ENCODE measurements at regions not wholly inside any gene's neighbourhood (a gene's known extent, or its start where the extent isn't known, plus 50 kb on each side); places are given as distances from the start of the nearest gene placed in this dataset.
"Not testable (repeated sequence)": the region's sequence is repeated elsewhere in the genome, so short reads cannot be mapped to it uniquely, and the experiment has no call there.

- DNase-seq (ENCODE audit: low spot score); H3K4me3 Mint-ChIP-seq; H3K27me3 Mint-ChIP-seq (ENCODE audit: insufficient read depth); H3K36me3 Mint-ChIP-seq (ENCODE audit: low read depth); H3K9me3 Mint-ChIP-seq; intact Hi-C loops (cut with micrococcal nuclease); H3K27ac Mint-ChIP-seq: not testable (repeated sequence)
- H3K4me1 Mint-ChIP-seq (ENCODE audit: low read depth) = peaks cover 12% of the 10 kb centered on the region
These were observed 71.5 kb upstream of the LSM6 start for GRCh38 chr4:146104052-146104451.

GRCh38 chr4:146099585-146099984, 75.9 kb upstream of the LSM6 start:
- H3K4me1 Mint-ChIP-seq (ENCODE audit: low read depth) = peaks cover 4% of the 10 kb centered on the region
- H3K4me3 Mint-ChIP-seq = no peak overlapping the region
- H3K27me3 Mint-ChIP-seq (ENCODE audit: insufficient read depth) = peaks cover 6% of the 10 kb centered on the region
- no peaks in the 10 kb centered on the region for H3K9me3 Mint-ChIP-seq
- DNase-seq (ENCODE audit: low spot score) = no peak
- H3K36me3 Mint-ChIP-seq (ENCODE audit: low read depth) = no peaks in the 10 kb centered on the region
- intact Hi-C loops (cut with micrococcal nuclease) = loop anchor here (5.0 kb wide), 2 partner anchors 33 to 243 kb away; no protein-coding TSS in a partner anchor
- H3K27ac Mint-ChIP-seq = no peak overlapping the region

GRCh38 chr4:146098978-146099377, 76.5 kb upstream of the LSM6 start:
- no peak overlapping the region for H3K27ac Mint-ChIP-seq
- H3K4me1 Mint-ChIP-seq (ENCODE audit: low read depth) = peaks cover 4% of the 10 kb centered on the region
- H3K36me3 Mint-ChIP-seq (ENCODE audit: low read depth) = no peaks in the 10 kb centered on the region
- H3K27me3 Mint-ChIP-seq (ENCODE audit: insufficient read depth) = peaks cover 6% of the 10 kb centered on the region
- no peak overlapping the region for H3K4me3 Mint-ChIP-seq
- H3K9me3 Mint-ChIP-seq = no peaks in the 10 kb centered on the region
- no peak for DNase-seq (ENCODE audit: low spot score)
- intact Hi-C loops (cut with micrococcal nuclease) = loop anchor here (5.0 kb wide), 2 partner anchors 33 to 243 kb away; no protein-coding TSS in a partner anchor

GRCh38 chr4:146098397-146098796, 77.1 kb upstream of the LSM6 start:
- H3K4me3 Mint-ChIP-seq = no peak overlapping the region
- H3K4me1 Mint-ChIP-seq (ENCODE audit: low read depth) = peaks cover 4% of the 10 kb centered on the region
- H3K36me3 Mint-ChIP-seq (ENCODE audit: low read depth) = no peaks in the 10 kb centered on the region
- H3K27ac Mint-ChIP-seq = no peak overlapping the region
- DNase-seq (ENCODE audit: low spot score) = no peak
- H3K9me3 Mint-ChIP-seq = no peaks in the 10 kb centered on the region
- intact Hi-C loops (cut with micrococcal nuclease) = loop anchor here (5.0 kb wide), 2 partner anchors 34 to 244 kb away; no protein-coding TSS in a partner anchor
- peaks cover 6% of the 10 kb centered on the region for H3K27me3 Mint-ChIP-seq (ENCODE audit: insufficient read depth)

- no peak for DNase-seq (ENCODE audit: low spot score)
- H3K4me3 Mint-ChIP-seq = no peak overlapping the region
- no peaks in the 10 kb centered on the region for H3K9me3 Mint-ChIP-seq
- H3K27ac Mint-ChIP-seq = no peak overlapping the region
- intact Hi-C loops (cut with micrococcal nuclease) = loop anchor here (5.0 kb wide), 2 partner anchors 36 to 246 kb away; no protein-coding TSS in a partner anchor
- peaks cover 15% of the 10 kb centered on the region for H3K27me3 Mint-ChIP-seq (ENCODE audit: insufficient read depth)
- H3K4me1 Mint-ChIP-seq (ENCODE audit: low read depth) = peaks cover 4% of the 10 kb centered on the region
- no peaks in the 10 kb centered on the region for H3K36me3 Mint-ChIP-seq (ENCODE audit: low read depth)
These were observed 79.1 kb upstream of the LSM6 start for GRCh38 chr4:146096371-146096770.

GRCh38 chr4:146095860-146096259, 79.7 kb upstream of the LSM6 start:
- no peak overlapping the region for H3K4me3 Mint-ChIP-seq
- no peaks in the 10 kb centered on the region for H3K9me3 Mint-ChIP-seq
- no peaks in the 10 kb centered on the region for H3K36me3 Mint-ChIP-seq (ENCODE audit: low read depth)
- DNase-seq (ENCODE audit: low spot score) = no peak
- H3K4me1 Mint-ChIP-seq (ENCODE audit: low read depth) = peaks cover 4% of the 10 kb centered on the region
- intact Hi-C loops (cut with micrococcal nuclease) = loop anchor here (1.0 to 5.0 kb wide), 5 partner anchors 36 to 820 kb away; partner anchors contain the start of gene LSM6
- no peak overlapping the region for H3K27ac Mint-ChIP-seq
- H3K27me3 Mint-ChIP-seq (ENCODE audit: insufficient read depth) = peaks cover 10% of the 10 kb centered on the region

GRCh38 chr4:146095091-146095690, 80.3 kb upstream of the LSM6 start:
- no peak overlapping the region for H3K4me3 Mint-ChIP-seq
- H3K9me3 Mint-ChIP-seq = no peaks in the 10 kb centered on the region
- H3K36me3 Mint-ChIP-seq (ENCODE audit: low read depth) = no peaks in the 10 kb centered on the region
- H3K27me3 Mint-ChIP-seq (ENCODE audit: insufficient read depth) = peaks cover 15% of the 10 kb centered on the region
- intact Hi-C loops (cut with micrococcal nuclease) = loop anchor here (1.0 to 5.0 kb wide), 5 partner anchors 37 to 821 kb away; partner anchors contain the start of gene LSM6
- peaks cover 4% of the 10 kb centered on the region for H3K4me1 Mint-ChIP-seq (ENCODE audit: low read depth)
- DNase-seq (ENCODE audit: low spot score) = no peak
- H3K27ac Mint-ChIP-seq = no peak overlapping the region

- Mint-ChIP-seq H3K27me3 (ENCODE audit: insufficient read depth) (peaks cover 29% of the 10 kb centered on the region), H3K36me3 (ENCODE audit: low read depth) (no peaks in the 10 kb centered on the region), H3K27ac (no peak overlapping the region), H3K4me1 (ENCODE audit: low read depth) (no peaks in the 10 kb centered on the region), H3K9me3 (no peaks in the 10 kb centered on the region), H3K4me3 (no peak overlapping the region)
- intact Hi-C loops (cut with micrococcal nuclease) = no loop called here
- DNase-seq (ENCODE audit: low spot score) = no peak
These were observed 86.8 kb upstream of the LSM6 start for GRCh38 chr4:146088690-146089089.

GRCh38 chr4:146087856-146088255, 87.7 kb upstream of the LSM6 start:
- DNase-seq (ENCODE audit: low spot score) = no peak
- Mint-ChIP-seq H3K4me1 (ENCODE audit: low read depth) (no peaks in the 10 kb centered on the region), H3K27me3 (ENCODE audit: insufficient read depth) (peaks cover 29% of the 10 kb centered on the region), H3K4me3 (no peak overlapping the region), H3K36me3 (ENCODE audit: low read depth) (no peaks in the 10 kb centered on the region), H3K9me3 (no peaks in the 10 kb centered on the region), H3K27ac (no peak overlapping the region)
- intact Hi-C loops (cut with micrococcal nuclease) = no loop called here

GRCh38 chr4:146076081-146076480, 99.4 kb upstream of the LSM6 start:
- no peak for DNase-seq (ENCODE audit: low spot score)
- H3K4me1 Mint-ChIP-seq (ENCODE audit: low read depth) = no peaks in the 10 kb centered on the region
- no peaks in the 10 kb centered on the region for H3K36me3 Mint-ChIP-seq (ENCODE audit: low read depth)
- no peak overlapping the region for H3K4me3 Mint-ChIP-seq
- H3K9me3 Mint-ChIP-seq = no peaks in the 10 kb centered on the region
- intact Hi-C loops (cut with micrococcal nuclease) = no loop called here
- peaks cover 7% of the 10 kb centered on the region for H3K27me3 Mint-ChIP-seq (ENCODE audit: insufficient read depth)
- no peak overlapping the region for H3K27ac Mint-ChIP-seq

GRCh38 chr4:146073517-146073916, 102.0 kb upstream of the LSM6 start:
- no peaks in the 10 kb centered on the region for H3K4me1 Mint-ChIP-seq (ENCODE audit: low read depth)
- H3K36me3 Mint-ChIP-seq (ENCODE audit: low read depth) = no peaks in the 10 kb centered on the region
- intact Hi-C loops (cut with micrococcal nuclease) = no loop called here
- DNase-seq (ENCODE audit: low spot score) = no peak
- H3K4me3 Mint-ChIP-seq = no peak overlapping the region
- peaks cover 7% of the 10 kb centered on the region for H3K27me3 Mint-ChIP-seq (ENCODE audit: insufficient read depth)
- H3K9me3 Mint-ChIP-seq = no peaks in the 10 kb centered on the region
- H3K27ac Mint-ChIP-seq = no peak overlapping the region

- Mint-ChIP-seq H3K4me1 (ENCODE audit: low read depth) (no peaks in the 10 kb centered on the region), H3K36me3 (ENCODE audit: low read depth) (no peaks in the 10 kb centered on the region), H3K27me3 (ENCODE audit: insufficient read depth) (peaks cover 4% of the 10 kb centered on the region), H3K27ac (no peak overlapping the region), H3K9me3 (no peaks in the 10 kb centered on the region), H3K4me3 (no peak overlapping the region)
- intact Hi-C loops (cut with micrococcal nuclease) = no loop called here
- no peak for DNase-seq (ENCODE audit: low spot score)
These were observed 103.1 kb upstream of the LSM6 start for GRCh38 chr4:146072376-146072775.

- Mint-ChIP-seq H3K27me3 (ENCODE audit: insufficient read depth) (peaks cover 2% of the 10 kb centered on the region), H3K27ac (no peak overlapping the region), H3K9me3 (no peaks in the 10 kb centered on the region), H3K36me3 (ENCODE audit: low read depth) (no peaks in the 10 kb centered on the region), H3K4me3 (no peak overlapping the region), H3K4me1 (ENCODE audit: low read depth) (no peaks in the 10 kb centered on the region)
- DNase-seq (ENCODE audit: low spot score) = no peak
- intact Hi-C loops (cut with micrococcal nuclease) = no loop called here
These were observed 104.1 kb upstream of the LSM6 start for GRCh38 chr4:146071390-146071789.

- intact Hi-C loops (cut with micrococcal nuclease) = no loop called here
- Mint-ChIP-seq H3K9me3 (no peaks in the 10 kb centered on the region), H3K36me3 (ENCODE audit: low read depth) (no peaks in the 10 kb centered on the region), H3K27ac (no peak overlapping the region), H3K27me3 (ENCODE audit: insufficient read depth) (peaks cover 6% of the 10 kb centered on the region), H3K4me1 (ENCODE audit: low read depth) (no peaks in the 10 kb centered on the region), H3K4me3 (no peak overlapping the region)
- no peak for DNase-seq (ENCODE audit: low spot score)
These were observed 112.4 kb upstream of the LSM6 start for GRCh38 chr4:146063143-146063542.
